Calu3 (cell line): ENCODE measurements at regions not wholly inside any gene's neighbourhood (a gene's known extent, or its start where the extent isn't known, plus 50 kb on each side); places are given as distances from the start of the nearest gene placed in this dataset.

Experiments used
- BruUV-seq: library from RNA; stranded (reverse); fragments of 400-500 nt; replicated peaks from 2 replicates; lab custom pipeline; 2021; lab: Mats Ljungman, UMichigan
- CTCF ChIA-PET: fragments of 300-600 bp; sonication (Branson Sonifier 250); formaldehyde crosslinking; loops from one replicate; lab custom pipeline; 2022; ENCODE audit warnings: antibody characterized with exemption; lab: Charles Lee
- DNase-seq: peaks from one replicate; pipeline ENCODE4 v3.0.0; 2022
- H3K27ac Mint-ChIP-seq: one replicate; pipeline ENCODE4 v1.8.0; 2022; ENCODE audit warnings: mixed read lengths; ENCODE audit not compliant: unreplicated experiment
- H3K27me3 Mint-ChIP-seq: one replicate; pipeline ENCODE4 v1.8.0; 2022; ENCODE audit warnings: mixed read lengths; ENCODE audit not compliant: unreplicated experiment
- H3K36me3 Mint-ChIP-seq: one replicate; pipeline ENCODE4 v1.8.0; 2022; ENCODE audit warnings: mild to moderate bottlenecking, moderate library complexity, mixed read lengths; ENCODE audit not compliant: insufficient read depth, unreplicated experiment
- H3K4me1 Mint-ChIP-seq: one replicate; pipeline ENCODE4 v1.8.0; 2022; ENCODE audit warnings: mild to moderate bottlenecking, low read depth, mixed read lengths; ENCODE audit not compliant: unreplicated experiment
- H3K4me3 Mint-ChIP-seq: one replicate; pipeline ENCODE4 v1.8.0; 2022; ENCODE audit warnings: mild to moderate bottlenecking, low read depth, moderate library complexity, mixed read lengths; ENCODE audit not compliant: unreplicated experiment
- H3K9me3 Mint-ChIP-seq: one replicate; pipeline ENCODE4 v1.8.0; 2022; ENCODE audit warnings: low read depth, mixed read lengths; ENCODE audit not compliant: unreplicated experiment
- CTCF ChIP-seq: fragments of 200-600 bp; IDR thresholded peaks from one replicate; pipeline ENCODE4 v1.8.0; 2022; ENCODE audit warnings: antibody characterized with exemption; ENCODE audit not compliant: unreplicated experiment
- intact Hi-C: fragments of 100-400 bp; cut with micrococcal nuclease; formaldehyde crosslinking; loops from one replicate; pipeline ENCODE4 v1.10.0; 2022; ENCODE audit not compliant: unreplicated experiment

- H3K4me3 Mint-ChIP-seq: no peak overlapping the region
- H3K27ac Mint-ChIP-seq: no peak overlapping the region
- intact Hi-C loops: no loop called here
- CTCF ChIA-PET: no interaction called here
- no peak for DNase-seq
- H3K36me3 Mint-ChIP-seq: no peaks in the 10 kb centered on the region
- no peaks in the 10 kb centered on the region for H3K4me1 Mint-ChIP-seq
- no peaks in the 10 kb centered on the region for H3K27me3 Mint-ChIP-seq
- H3K9me3 Mint-ChIP-seq: peaks cover 3% of the 10 kb centered on the region
- TF ChIP-seq CTCF: no peak
- BruUV-seq: no TSS peak
These were observed 264.2 kb upstream of the TNP1 start for GRCh38 chr2:217124050-217124449.

GRCh38 chr2:217121565-217121964 is 261.7 kb upstream of the TNP1 start:
- intact Hi-C loops: no loop called here
- H3K4me1 Mint-ChIP-seq: no peaks in the 10 kb centered on the region
- no peak overlapping the region for H3K27ac Mint-ChIP-seq
- H3K4me3 Mint-ChIP-seq: no peak overlapping the region
- no peaks in the 10 kb centered on the region for H3K36me3 Mint-ChIP-seq
- BruUV-seq: no TSS peak
- no peak for DNase-seq
- CTCF ChIA-PET: no interaction called here
- no peak for TF ChIP-seq CTCF
- H3K27me3 Mint-ChIP-seq: no peaks in the 10 kb centered on the region
- H3K9me3 Mint-ChIP-seq: peaks cover 3% of the 10 kb centered on the region

GRCh38 chr2:217120429-217120828 is 260.6 kb upstream of the TNP1 start:
- no peak for TF ChIP-seq CTCF
- CTCF ChIA-PET: no interaction called here
- no peak for DNase-seq
- no TSS peak for BruUV-seq
- Mint-ChIP-seq H3K36me3 (no peaks in the 10 kb centered on the region), H3K4me3 (no peak overlapping the region), H3K4me1 (no peaks in the 10 kb centered on the region), H3K9me3 (peaks cover 3% of the 10 kb centered on the region), H3K27me3 (no peaks in the 10 kb centered on the region), H3K27ac (no peak overlapping the region)
- intact Hi-C loops: no loop called here

- Mint-ChIP-seq H3K27me3 (no peaks in the 10 kb centered on the region), H3K4me1 (no peaks in the 10 kb centered on the region), H3K36me3 (no peaks in the 10 kb centered on the region), H3K27ac (no peak overlapping the region), H3K9me3 (peaks cover 3% of the 10 kb centered on the region), H3K4me3 (no peak overlapping the region)
- intact Hi-C loops: no loop called here
- no peak for DNase-seq
- no TSS peak for BruUV-seq
- CTCF ChIA-PET: no interaction called here
- no peak for TF ChIP-seq CTCF
These were observed 258.9 kb upstream of the TNP1 start for GRCh38 chr2:217118559-217119284.
